GM12878 (cell line): ENCODE measurements at regions not wholly inside any gene's neighbourhood (a gene's known extent, or its start where the extent isn't known, plus 50 kb on each side); places are given as distances from the start of the nearest gene placed in this dataset.

Experiments used
- ATAC-seq: fragments of 200-7000 bp; cut with Tn5 transposase; 3 replicates; pipeline ENCODE4 v1.9.1; 2020; ENCODE audit warnings: mild to moderate bottlenecking, moderate library complexity
- BruUV-seq: library from RNA; stranded (reverse); fragments of 400-500 nt; replicated peaks from 2 replicates; lab custom pipeline; 2021; lab: Mats Ljungman, UMichigan
- CTCF ChIA-PET: fragments of 300-600 bp; sonication (Branson Sonifier 250); formaldehyde crosslinking; extraction: SDS; loops from one replicate; lab custom pipeline; 2021; ENCODE audit warnings: inconsistent platforms; lab: Yijun Ruan, JAX
- POLR2A ChIA-PET: fragments of 350-600 bp; formaldehyde crosslinking; extraction: SDS; loops from one replicate; lab custom pipeline; 2021; ENCODE audit warnings: inconsistent platforms; lab: Charles Lee
- RAD21 ChIA-PET: fragments of 300-600 bp; sonication (Branson Sonifier 250); formaldehyde crosslinking; loops from one replicate; lab custom pipeline; 2023; ENCODE audit warnings: antibody characterized with exemption; ENCODE audit not compliant: unreplicated experiment; lab: Charles Lee
- SMC1A ChIA-PET: fragments of 300-600 bp; sonication (Branson Sonifier 250); formaldehyde crosslinking; loops from one replicate; lab custom pipeline; 2023; ENCODE audit not compliant: unreplicated experiment, uncharacterized antibody; lab: Charles Lee
- DNase-seq: peaks from one replicate; pipeline ENCODE4 v3.0.0-alpha.2; 2011; ENCODE audit warnings: low read depth, low spot score
- FAIRE-seq: peaks from 3 replicates; lab custom pipeline; 2011; peaks lifted over from hg19 to GRCh38; lab: Jason Lieb, UNC
- H2AFZ ChIP-seq: 2 replicates; pipeline ENCODE4 v1.6.0; 2011; ENCODE audit warnings: low read depth, low read length, control low read depth; ENCODE audit not compliant: control insufficient read depth
- H3K27ac ChIP-seq: 2 replicates; pipeline ENCODE4 v1.5.1; 2011; ENCODE audit warnings: control low read depth; ENCODE audit not compliant: control insufficient read depth, insufficient read depth
- H3K27me3 ChIP-seq, 2 experiments: replicated peaks in 1 of 2; 2 replicates each; pipeline versions ENCODE4 v1.6.0 to v1.6.1; 2011; ENCODE audit warnings: low read length in 1 of 2; ENCODE audit not compliant: control insufficient read depth in 2 of 2, insufficient read depth in 2 of 2
- H3K36me3 ChIP-seq, 2 experiments: 2 replicates each; pipeline ENCODE4 v1.5.1; 2011; ENCODE audit warnings: low read length in 1 of 2; ENCODE audit not compliant: control insufficient read depth in 2 of 2, insufficient read depth in 2 of 2
- H3K4me1 ChIP-seq: 2 replicates; pipeline ENCODE4 v1.6.1; 2011; ENCODE audit warnings: mild to moderate bottlenecking, low read length, moderate library complexity, mixed read lengths; ENCODE audit not compliant: control insufficient read depth, insufficient read depth
- H3K4me2 ChIP-seq: 2 replicates; pipeline ENCODE4 v1.6.0; 2011; ENCODE audit warnings: control low read depth; ENCODE audit not compliant: control insufficient read depth, insufficient read depth
- H3K4me3 ChIP-seq: fragments of 200-600 bp; sonication (generic); 2 replicates; pipeline ENCODE4 v1.5.1; 2016
- H3K79me2 ChIP-seq: 2 replicates; pipeline ENCODE4 v1.6.0; 2011; ENCODE audit warnings: low read length; ENCODE audit not compliant: control insufficient read depth, insufficient read depth
- H3K9ac ChIP-seq: 2 replicates; pipeline ENCODE4 v1.8.0; 2011; ENCODE audit warnings: low read length, control low read depth, mixed read lengths; ENCODE audit not compliant: control insufficient read depth, insufficient read depth
- H3K9me3 ChIP-seq: replicated peaks from 3 replicates; pipeline ENCODE4 v1.5.1; 2011; ENCODE audit warnings: mild to moderate bottlenecking, low read length; ENCODE audit not compliant: control insufficient read depth, insufficient read depth
- H4K20me1 ChIP-seq: 2 replicates; pipeline ENCODE4 v1.6.0; 2011; ENCODE audit not compliant: control insufficient read depth, insufficient read depth
- CBX3 ChIP-seq: fragments of 200-600 bp; sonication (generic); IDR thresholded peaks from 2 replicates; pipeline ENCODE4 v1.6.1; 2016; ENCODE audit warnings: low read depth, borderline replicate concordance
- EGR1 ChIP-seq, 2 experiments: IDR thresholded peaks; 1 replicate in 1 of 2; 2 replicates in 1 of 2; pipeline ENCODE4 v1.6.1; 2011 to 2012; ENCODE audit warnings: low read depth in 2 of 2, low read length in 2 of 2, borderline replicate concordance in 1 of 2, mild to moderate bottlenecking in 1 of 2, moderate library complexity in 1 of 2
- FOXM1 ChIP-seq: IDR thresholded peaks from 2 replicates; pipeline ENCODE4 v1.6.1; 2012; ENCODE audit warnings: low read depth, mild to moderate bottlenecking, inconsistent platforms, low read length, moderate library complexity
- KAT2A ChIP-seq: conservative IDR thresholded peaks from 2 replicates; pipeline ENCODE4 v1.6.1; 2011; ENCODE audit warnings: low read depth, low read length; ENCODE audit not compliant: control insufficient read depth
- PAX8 ChIP-seq: fragments of 450-650 bp; IDR thresholded peaks from 2 replicates; pipeline ENCODE4 v1.6.1; 2017; ENCODE audit warnings: mild to moderate bottlenecking, moderate library complexity
- PML ChIP-seq: IDR thresholded peaks from 2 replicates; pipeline ENCODE4 v1.6.1; 2012; ENCODE audit warnings: low read length, inconsistent platforms
- RUNX3 ChIP-seq: IDR thresholded peaks from 2 replicates; pipeline ENCODE4 v1.6.1; 2012; ENCODE audit warnings: low read length, inconsistent platforms
- SRF ChIP-seq, 2 experiments: IDR thresholded peaks; 2 replicates each; pipeline ENCODE4 v1.6.1; 2011; ENCODE audit warnings: low read depth in 2 of 2, low read length in 2 of 2, mild to moderate bottlenecking in 1 of 2, moderate library complexity in 1 of 2
- STAT1 ChIP-seq: fragments of 450-650 bp; conservative IDR thresholded peaks from 2 replicates; pipeline ENCODE4 v1.6.1; 2014; ENCODE audit warnings: antibody characterized with exemption, mild to moderate bottlenecking
- TCF12 ChIP-seq: IDR thresholded peaks from 2 replicates; pipeline ENCODE4 v1.6.1; 2011; ENCODE audit warnings: low read depth, mild to moderate bottlenecking, low read length
- ZNF207 ChIP-seq: fragments of 450-650 bp; IDR thresholded peaks from 2 replicates; pipeline ENCODE4 v1.6.1; 2014; ENCODE audit warnings: antibody characterized with exemption, mild to moderate bottlenecking, borderline replicate concordance
- ZNF24 ChIP-seq: fragments of 450-650 bp; IDR thresholded peaks from 2 replicates; pipeline ENCODE4 v1.6.1; 2017; ENCODE audit warnings: antibody characterized with exemption, mild to moderate bottlenecking
- ZNF687 ChIP-seq: fragments of 450-650 bp; IDR thresholded peaks from 2 replicates; pipeline ENCODE4 v1.6.1; 2017; ENCODE audit warnings: mild to moderate bottlenecking, moderate library complexity
- WGBS: methylation state at CpG from one replicate; pipeline ENCODE4 v1.1.6; 2016; ENCODE audit warnings: low lambda C conversion rate; ENCODE audit not compliant: insufficient replicate concordance, insufficient coverage; ENCODE audit errors: missing lambda C conversion rate; 5-methylcytosine and 5-hydroxymethylcytosine counted together
- in situ Hi-C: fragments of 300-500 bp; cut with MboI; formaldehyde crosslinking; loops from 9 replicates; pipeline ENCODE4 v1.14.3; 2018; ENCODE audit warnings: mixed read lengths
- intact Hi-C: fragments of 100-400 bp; cut with micrococcal nuclease; formaldehyde crosslinking; loops from one replicate; pipeline ENCODE4 v1.14.2; 2022; ENCODE audit not compliant: unreplicated experiment
- TF ChIP-seq, protein P1 (sequence below): fragments of 450-650 bp; IDR thresholded peaks from 2 replicates; pipeline ENCODE4 v1.6.1; 2017; ENCODE audit warnings: borderline replicate concordance
- TF ChIP-seq, protein P2 (sequence below): IDR thresholded peaks from 2 replicates; pipeline ENCODE4 v1.6.1; 2011; ENCODE audit warnings: low read depth, mild to moderate bottlenecking, low read length, moderate library complexity, borderline replicate concordance; ENCODE audit errors: extremely low read depth
- TF ChIP-seq, protein P3 (sequence below): IDR thresholded peaks from 2 replicates; pipeline ENCODE4 v1.6.1; 2012; ENCODE audit warnings: mild to moderate bottlenecking, low read depth, low read length

DNA sequence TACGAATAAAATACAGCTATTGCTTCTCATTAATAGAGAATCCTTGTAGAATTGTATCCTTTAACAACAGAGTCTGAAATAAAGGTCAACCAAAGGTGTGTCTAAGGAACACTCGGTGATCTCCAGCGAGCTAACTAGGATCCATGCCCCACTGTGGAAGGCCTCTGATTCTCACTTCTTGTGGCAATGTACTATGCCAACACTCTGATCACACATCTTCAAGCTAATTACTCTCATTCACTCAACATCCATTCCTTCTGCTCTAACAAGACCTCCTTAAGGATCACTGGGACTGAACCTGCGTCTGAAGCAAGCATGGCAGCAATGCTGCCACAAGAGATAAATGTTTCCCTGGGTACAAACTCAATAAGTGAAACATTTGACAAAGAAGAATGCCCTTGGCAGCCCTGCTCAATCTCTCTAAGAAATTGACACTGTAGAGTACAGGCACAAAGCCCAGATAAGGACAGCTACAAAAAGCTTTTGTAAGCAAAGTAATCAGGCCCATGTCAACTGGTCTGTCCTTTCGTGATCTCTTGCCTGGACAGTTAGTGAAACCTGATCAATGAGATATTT lies 74.6 kb upstream of the PARD3B start:
- POLR2A ChIA-PET, result no interaction called here
- Histone ChIP-seq H3K4me3 (no peak overlapping the region), H3K4me1 (no peaks in the 10 kb centered on the region), H3K36me3 (no peaks in the 10 kb centered on the region), H2AFZ (no peak overlapping the region), H3K27me3 (no peaks in the 10 kb centered on the region), H4K20me1 (no peaks in the 10 kb centered on the region), H3K27ac (no peak overlapping the region), H3K79me2 (no peaks in the 10 kb centered on the region), H3K9ac (no peak overlapping the region), H3K9me3 (no peaks in the 10 kb centered on the region)
- in situ Hi-C loops, result no loop called here
- WGBS, result 13% methylated on average over 5 of the region's 5 CpGs
- no peak for DNase-seq
- CTCF ChIA-PET, result no interaction called here
- no TSS peak for BruUV-seq
- RAD21 ChIA-PET, result no interaction called here
- intact Hi-C loops, result no loop called here
- TF ChIP-seq ZNF687, result no peak
- TF ChIP-seq, protein P1, sequence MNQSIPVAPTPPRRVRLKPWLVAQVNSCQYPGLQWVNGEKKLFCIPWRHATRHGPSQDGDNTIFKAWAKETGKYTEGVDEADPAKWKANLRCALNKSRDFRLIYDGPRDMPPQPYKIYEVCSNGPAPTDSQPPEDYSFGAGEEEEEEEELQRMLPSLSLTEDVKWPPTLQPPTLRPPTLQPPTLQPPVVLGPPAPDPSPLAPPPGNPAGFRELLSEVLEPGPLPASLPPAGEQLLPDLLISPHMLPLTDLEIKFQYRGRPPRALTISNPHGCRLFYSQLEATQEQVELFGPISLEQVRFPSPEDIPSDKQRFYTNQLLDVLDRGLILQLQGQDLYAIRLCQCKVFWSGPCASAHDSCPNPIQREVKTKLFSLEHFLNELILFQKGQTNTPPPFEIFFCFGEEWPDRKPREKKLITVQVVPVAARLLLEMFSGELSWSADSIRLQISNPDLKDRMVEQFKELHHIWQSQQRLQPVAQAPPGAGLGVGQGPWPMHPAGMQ, result no peak
- TF ChIP-seq, protein P2, sequence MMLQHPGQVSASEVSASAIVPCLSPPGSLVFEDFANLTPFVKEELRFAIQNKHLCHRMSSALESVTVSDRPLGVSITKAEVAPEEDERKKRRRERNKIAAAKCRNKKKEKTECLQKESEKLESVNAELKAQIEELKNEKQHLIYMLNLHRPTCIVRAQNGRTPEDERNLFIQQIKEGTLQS, result no peak
- TF ChIP-seq KAT2A, result no peak
- no peak for TF ChIP-seq PML
- TF ChIP-seq STAT1, result no peak
- TF ChIP-seq ZNF207, result no peak
- no peak for TF ChIP-seq EGR1 (IDR thresholded peaks at IDR 0.05; ENCODE audit: borderline replicate concordance in 1 of 2, low read depth in 2 of 2, low read length in 2 of 2)
- no peak for TF ChIP-seq CBX3
- no peak for TF ChIP-seq PAX8
- TF ChIP-seq TCF12, result no peak
- TF ChIP-seq, protein P3, sequence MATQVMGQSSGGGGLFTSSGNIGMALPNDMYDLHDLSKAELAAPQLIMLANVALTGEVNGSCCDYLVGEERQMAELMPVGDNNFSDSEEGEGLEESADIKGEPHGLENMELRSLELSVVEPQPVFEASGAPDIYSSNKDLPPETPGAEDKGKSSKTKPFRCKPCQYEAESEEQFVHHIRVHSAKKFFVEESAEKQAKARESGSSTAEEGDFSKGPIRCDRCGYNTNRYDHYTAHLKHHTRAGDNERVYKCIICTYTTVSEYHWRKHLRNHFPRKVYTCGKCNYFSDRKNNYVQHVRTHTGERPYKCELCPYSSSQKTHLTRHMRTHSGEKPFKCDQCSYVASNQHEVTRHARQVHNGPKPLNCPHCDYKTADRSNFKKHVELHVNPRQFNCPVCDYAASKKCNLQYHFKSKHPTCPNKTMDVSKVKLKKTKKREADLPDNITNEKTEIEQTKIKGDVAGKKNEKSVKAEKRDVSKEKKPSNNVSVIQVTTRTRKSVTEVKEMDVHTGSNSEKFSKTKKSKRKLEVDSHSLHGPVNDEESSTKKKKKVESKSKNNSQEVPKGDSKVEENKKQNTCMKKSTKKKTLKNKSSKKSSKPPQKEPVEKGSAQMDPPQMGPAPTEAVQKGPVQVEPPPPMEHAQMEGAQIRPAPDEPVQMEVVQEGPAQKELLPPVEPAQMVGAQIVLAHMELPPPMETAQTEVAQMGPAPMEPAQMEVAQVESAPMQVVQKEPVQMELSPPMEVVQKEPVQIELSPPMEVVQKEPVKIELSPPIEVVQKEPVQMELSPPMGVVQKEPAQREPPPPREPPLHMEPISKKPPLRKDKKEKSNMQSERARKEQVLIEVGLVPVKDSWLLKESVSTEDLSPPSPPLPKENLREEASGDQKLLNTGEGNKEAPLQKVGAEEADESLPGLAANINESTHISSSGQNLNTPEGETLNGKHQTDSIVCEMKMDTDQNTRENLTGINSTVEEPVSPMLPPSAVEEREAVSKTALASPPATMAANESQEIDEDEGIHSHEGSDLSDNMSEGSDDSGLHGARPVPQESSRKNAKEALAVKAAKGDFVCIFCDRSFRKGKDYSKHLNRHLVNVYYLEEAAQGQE, result no peak
- no peak for TF ChIP-seq RUNX3
- TF ChIP-seq SRF (IDR thresholded peaks at IDR 0.05; ENCODE audit: low read depth in 2 of 2, low read length in 2 of 2), result no peak
- TF ChIP-seq ZNF24, result no peak
- TF ChIP-seq FOXM1, result no peak
- TF ChIP-seq, all 136 proteins: peak for 0
- FAIRE-seq, result no peak
- ATAC-seq, result no peak
- H3K4me2 ChIP-seq, result no peak overlapping the region
- SMC1A ChIA-PET, result no interaction called here
